Stimulated activated CD4-positive, alpha-beta T cell treated with anti-CD3 and anti-CD28 coated beads, TNF-alpha, amount 100 ng/mL, for 24 hours (primary cell): ENCODE measurements at regions not wholly inside any gene's neighbourhood (a gene's known extent, or its start where the extent isn't known, plus 50 kb on each side); places are given as distances from the start of the nearest gene placed in this dataset.

ENCODE experiments used
- DNase-seq, 3 experiments: peaks; one replicate each; pipeline ENCODE4 v3.0.0-alpha.2; 2020; ENCODE audit warnings: low read depth in 3 of 3

GRCh38 chr5:107072967-107073366 lies 597.8 kb downstream of the EFNA5 start:
- DNase-seq = no peak

DNA sequence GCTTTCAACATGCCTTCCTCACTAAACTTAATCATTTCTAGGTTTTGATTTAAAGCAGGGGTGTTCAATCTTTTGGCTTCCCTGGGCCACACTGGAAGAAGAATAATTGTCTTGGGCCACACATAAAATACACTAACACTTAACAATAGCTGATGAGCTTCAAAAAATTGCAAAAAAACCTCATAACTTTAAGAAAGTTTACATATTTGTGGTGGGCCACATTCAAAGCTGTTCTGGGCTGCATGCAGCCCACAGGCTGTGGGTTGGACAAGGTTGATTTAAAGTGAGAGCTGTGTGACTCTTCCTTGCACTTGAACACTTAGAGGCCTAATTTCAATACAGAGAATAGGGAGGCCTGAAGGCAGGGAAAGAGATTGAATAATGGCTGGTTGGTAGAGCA lies 598.3 kb downstream of the EFNA5 start:
- no peak for DNase-seq

DNA sequence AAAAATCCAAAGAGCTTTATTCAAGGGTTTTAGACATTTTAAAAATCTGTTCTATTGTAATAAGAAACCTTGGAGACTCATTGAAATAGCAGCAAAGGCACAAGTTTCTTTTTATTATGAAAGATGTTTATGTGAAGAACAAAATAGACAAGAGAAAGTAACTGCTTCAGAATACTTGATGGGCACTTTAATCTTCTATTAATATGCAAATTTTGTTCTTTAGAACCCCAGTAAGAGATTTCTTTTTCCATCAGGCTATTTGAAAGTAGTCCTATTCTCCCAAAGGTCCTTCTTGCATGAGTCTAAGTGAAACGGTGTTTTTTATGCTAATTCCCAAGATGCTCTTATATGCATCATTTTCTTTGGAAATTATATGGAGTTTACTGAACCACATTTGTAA lies 602.0 kb downstream of the EFNA5 start:
- DNase-seq = no peak

DNA sequence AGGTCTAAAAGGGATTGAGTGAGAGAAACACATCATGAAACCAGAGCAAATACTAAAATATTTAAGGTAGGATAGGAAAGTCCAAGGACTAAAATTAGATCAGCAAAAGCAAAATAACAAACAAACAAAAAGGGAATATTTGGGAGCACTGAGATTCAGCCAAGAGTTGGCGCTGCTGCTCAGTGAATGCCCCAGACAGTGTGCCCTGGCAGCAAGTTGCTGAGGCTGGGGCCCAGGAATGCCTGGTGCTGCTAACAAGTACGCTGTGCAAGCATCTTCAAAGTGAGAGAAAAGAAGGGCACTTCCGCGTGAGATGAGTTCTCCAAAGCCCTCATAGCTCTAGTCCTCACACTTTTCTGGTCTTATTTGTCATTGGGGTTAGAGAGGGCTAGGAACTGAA lies 603.3 kb downstream of the EFNA5 start:
- no peak for DNase-seq

GRCh38 chr5:107063511-107063910 lies 607.2 kb downstream of the EFNA5 start:
- DNase-seq = no peak

DNA sequence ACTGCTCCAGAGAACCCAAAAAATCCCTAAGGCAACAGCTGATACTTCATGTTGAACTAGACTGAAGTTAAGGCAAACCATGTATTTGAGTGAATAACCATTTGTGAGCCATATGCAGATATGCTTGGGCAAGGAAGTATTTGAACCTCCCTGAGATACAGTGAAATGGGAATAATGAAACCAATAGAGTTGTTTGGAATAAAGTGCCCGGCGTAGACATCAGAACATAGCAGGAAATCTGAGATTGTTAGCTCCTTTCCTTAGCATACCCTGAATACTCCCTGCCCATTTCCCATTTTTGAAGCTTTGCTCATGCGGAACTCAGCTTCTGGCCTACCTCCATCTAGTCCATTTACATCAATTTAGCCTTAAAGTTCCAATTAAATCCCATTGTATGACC lies 611.9 kb downstream of the EFNA5 start:
- DNase-seq = no peak

DNA sequence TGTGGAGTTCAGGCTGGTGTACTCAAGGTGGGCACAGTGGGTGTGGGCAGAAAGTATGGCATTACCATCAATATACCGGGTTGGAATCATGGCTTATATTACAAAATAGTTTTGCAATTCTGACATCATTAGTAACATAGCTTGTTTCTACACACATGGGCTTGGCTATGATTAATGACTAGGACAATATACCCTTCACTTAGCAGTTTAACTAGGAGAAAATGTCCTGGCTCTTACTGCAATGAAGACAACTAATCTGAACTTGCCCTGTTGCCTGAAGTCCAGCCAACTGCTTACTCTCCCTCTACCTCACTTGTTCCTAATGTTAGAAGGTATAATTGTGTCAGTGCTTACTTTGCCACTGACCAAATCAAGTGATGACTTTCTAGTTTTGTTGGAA lies 612.5 kb downstream of the EFNA5 start:
- DNase-seq = no peak

GRCh38 chr5:107056278-107056677 lies 614.5 kb downstream of the EFNA5 start:
- DNase-seq = no peak

DNA sequence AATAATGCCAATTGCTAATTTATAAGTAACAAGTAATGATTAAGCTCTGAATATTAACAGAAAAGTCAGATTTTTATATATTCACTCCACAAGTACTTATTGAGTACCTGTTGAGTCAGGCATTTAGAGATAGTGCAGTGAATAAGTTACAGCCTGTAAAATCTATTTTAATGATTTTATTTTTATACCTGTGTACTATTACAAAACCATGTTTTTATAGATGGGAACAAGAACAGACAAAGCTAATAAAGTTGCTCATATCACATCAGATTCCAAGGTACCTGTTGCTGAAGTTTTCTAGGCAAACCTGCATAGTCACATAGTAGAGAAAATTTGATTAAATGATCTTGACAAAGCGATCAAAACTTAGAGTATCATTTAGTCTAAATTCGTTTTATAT lies 623.7 kb downstream of the EFNA5 start:
- no peak for DNase-seq

- no peak for DNase-seq
Observed at GRCh38 chr5:107043665-107044064, 627.1 kb downstream of the EFNA5 start.

- no peak for DNase-seq
Observed at GRCh38 chr5:107040907-107041306, 629.8 kb downstream of the EFNA5 start.

- no peak for DNase-seq
Observed at GRCh38 chr5:107032629-107033028, 638.1 kb downstream of the EFNA5 start.

DNA sequence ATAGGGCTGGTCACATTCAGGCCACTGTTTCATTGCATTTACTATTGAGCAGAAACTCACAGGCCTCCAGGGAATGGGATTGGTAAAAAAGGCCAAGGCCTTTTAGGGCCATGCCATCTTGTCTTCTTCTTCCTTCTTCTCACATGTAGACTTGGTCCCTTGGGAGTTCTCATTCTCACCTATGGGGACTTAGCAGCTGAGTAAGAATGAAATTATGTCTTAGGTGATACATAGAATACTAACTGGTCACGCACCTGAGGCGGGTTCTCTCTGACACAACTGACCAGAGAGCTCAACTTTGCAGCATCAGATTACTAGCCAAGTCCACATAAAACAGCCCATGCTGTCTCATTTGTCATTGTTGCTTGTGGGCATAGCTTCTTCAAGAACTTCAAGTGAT lies 641.8 kb downstream of the EFNA5 start:
- DNase-seq = no peak

- DNase-seq = no peak
Observed at GRCh38 chr5:107025712-107026497, 644.8 kb downstream of the EFNA5 start.

- DNase-seq = no peak
Observed at GRCh38 chr5:107023732-107024131, 647.0 kb downstream of the EFNA5 start.

DNA sequence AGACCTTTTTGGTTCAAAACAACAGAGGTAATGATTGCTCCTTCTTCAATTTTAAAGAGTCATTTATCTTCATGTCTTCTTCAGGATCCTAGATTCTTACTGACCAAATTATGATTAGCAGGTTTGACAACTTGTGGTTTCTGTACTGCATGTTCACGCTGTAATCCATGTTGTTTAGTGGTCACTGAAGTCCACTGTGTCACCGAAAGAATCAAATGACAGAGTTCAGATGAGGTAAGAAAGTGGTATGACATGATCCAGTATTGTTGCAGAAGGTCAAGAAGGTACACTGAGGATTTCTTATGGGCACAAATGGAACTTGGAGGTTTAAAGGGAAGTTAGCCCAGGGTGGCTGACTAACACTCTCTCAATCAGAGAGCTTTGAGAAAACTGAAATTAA lies 649.2 kb downstream of the EFNA5 start:
- no peak for DNase-seq

DNA sequence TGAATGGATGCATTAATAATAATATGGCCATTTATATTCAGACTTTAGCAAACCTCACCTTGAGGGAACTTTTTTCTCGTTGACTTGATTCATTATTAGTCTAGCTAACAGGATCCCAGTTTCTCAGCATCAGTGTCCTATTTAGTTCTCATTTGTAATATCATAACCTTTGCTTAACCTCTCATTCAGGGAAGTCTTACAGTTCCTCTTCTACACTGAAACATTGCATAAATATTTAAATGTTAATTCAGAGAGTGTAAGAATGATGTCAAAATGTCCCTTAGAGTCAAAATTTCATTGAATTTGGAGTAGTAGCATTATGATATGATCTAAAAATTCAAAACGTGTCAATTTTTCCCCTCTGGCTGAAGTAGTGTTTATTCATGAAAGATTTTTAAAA lies 650.1 kb downstream of the EFNA5 start:
- no peak for DNase-seq

GRCh38 chr5:107017616-107018015 lies 653.1 kb downstream of the EFNA5 start:
- no peak for DNase-seq

DNA sequence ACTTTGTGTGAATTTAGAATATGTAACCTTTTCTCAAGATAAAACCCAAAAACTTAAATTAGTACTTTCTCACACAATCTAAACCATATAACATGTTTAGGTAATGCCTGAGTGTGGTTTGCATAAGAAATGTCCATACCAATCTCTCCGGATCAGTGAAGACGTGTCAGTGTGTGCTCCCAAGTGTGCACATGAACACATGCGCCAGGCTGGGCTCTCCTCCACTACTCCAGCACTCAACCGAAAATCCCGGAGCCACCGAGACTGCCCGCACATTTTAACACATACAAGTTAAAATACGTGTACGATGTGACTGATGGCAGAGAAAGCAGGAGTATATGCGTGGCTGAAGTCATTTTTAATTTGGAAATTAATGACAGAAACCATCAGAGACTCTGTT lies 658.4 kb downstream of the EFNA5 start:
- DNase-seq = no peak

DNA sequence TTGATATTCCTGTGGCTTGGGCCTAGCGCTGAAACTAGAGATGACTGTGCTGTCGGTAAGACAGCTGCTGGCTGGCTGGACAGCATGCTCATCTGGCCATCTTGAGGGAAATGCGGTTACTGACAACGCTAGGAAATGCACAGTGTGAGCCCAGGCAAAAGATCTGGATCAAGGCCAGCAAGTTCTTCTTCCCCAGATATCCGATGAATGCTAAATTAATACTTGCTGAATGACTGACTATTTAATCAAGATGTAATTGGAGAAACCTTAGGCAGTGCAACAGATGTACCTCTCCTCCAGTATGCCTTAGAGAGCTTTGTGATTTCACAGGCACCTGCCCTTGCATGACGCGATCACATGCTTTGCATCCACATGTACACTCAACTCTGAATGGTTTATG lies 659.1 kb downstream of the EFNA5 start:
- DNase-seq = no peak

DNA sequence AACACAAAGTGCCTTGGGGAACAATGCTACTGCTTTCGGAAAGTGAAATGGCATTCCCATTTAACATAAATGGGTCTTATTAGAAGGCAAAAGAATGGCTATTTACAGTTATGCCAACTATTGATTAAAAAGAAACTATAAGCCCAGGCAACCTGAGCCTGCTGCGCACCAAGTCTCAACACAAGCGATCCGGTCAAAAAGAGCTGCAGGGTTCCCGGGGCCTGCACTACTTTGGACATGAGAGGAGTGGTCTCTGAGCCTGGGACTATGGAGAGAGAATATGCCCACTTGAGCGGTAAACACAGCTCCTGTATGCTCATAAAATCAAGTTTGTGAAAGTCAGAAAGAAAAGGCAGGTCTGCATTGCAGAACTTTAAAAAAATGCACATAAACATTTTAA lies 660.7 kb downstream of the EFNA5 start:
- DNase-seq = no peak

DNA sequence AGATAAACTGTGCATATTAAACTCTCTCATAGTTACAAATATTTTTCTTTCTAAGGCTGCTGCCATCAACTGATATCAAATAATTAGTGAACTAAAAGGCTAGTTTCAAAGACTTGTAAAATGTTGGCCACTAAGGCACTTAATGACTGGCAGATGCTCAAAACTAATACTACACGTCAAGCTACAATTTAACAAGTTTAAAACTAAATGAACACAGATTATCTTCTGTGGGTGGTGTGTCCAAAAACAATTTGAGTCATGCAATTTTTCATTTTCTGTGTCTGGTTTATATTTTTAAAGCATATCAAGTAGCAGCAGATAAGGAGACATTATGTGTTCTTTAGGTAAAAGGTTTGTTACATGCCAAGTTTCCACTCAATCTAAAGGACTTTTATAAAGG lies 665.1 kb downstream of the EFNA5 start:
- no peak for DNase-seq

DNA sequence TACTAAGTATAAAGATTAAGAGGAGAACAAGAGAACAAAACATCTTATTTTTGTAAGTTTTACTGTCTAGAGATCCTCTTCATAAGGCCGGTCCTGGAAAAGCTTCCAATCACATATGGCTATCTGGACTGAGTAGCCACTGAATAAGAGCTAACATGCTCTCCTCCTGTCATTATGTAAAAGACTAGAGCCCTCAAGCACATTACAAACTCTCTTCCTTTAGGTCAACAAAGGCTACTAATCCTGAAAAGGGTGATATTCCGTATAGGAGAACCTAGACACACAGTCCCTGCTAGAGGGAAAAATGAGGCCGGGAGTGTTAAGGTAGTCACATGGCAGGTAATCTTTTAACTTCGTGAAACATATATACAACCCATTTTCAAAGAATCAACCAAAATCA lies 665.6 kb downstream of the EFNA5 start:
- no peak for DNase-seq

DNA sequence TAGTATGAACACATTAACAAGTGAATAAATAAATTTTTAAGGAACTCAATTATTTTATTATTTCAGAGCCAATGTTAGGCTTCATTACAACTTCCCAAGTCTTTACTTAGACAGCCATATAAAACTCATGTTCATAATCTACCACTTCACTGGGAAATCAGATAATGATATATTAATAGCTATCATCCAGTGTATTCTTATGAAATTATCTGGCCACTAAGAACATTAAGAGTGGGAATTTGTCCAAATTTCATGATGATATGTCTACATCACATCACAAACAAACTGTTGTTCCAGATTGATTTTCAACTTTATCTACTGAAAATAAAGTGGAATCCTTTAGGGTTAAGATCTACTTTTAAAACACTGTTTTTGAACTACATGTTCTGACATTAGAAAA lies 668.6 kb downstream of the EFNA5 start:
- DNase-seq = no peak
